PC-3 (cell line): ENCODE measurements at regions not wholly inside any gene's neighbourhood (a gene's known extent, or its start where the extent isn't known, plus 50 kb on each side); places are given as distances from the start of the nearest gene placed in this dataset.

Experiments used
- CTCF ChIP-seq: fragments of 300-600 bp; sonication (generic); conservative IDR thresholded peaks from 2 replicates; pipeline ENCODE4 v1.5.1; 2017; ENCODE audit warnings: antibody characterized with exemption, low read depth, mild to moderate bottlenecking, low read length
- EZH2phosphoT487 ChIP-seq: fragments of 300-600 bp; sonication (generic); IDR thresholded peaks from 2 replicates; pipeline ENCODE4 v1.6.1; 2018; ENCODE audit warnings: mild to moderate bottlenecking, antibody characterized with exemption, low read length, borderline replicate concordance

GRCh38 chr10:10911035-10911434, 106.6 kb upstream of the CELF2 start:
- TF ChIP-seq CTCF (no peak), EZH2phosphoT487 (no peak)
